HEK293T (cell line): ENCODE measurements at regions not wholly inside any gene's neighbourhood (a gene's known extent, or its start where the extent isn't known, plus 50 kb on each side); places are given as distances from the start of the nearest gene placed in this dataset.

ENCODE experiments used
- BHLHE40 ChIP-seq: fragments of 450-650 bp; IDR thresholded peaks from 2 replicates; pipeline ENCODE4 v1.6.1; 2016; ENCODE audit warnings: mild to moderate bottlenecking, moderate library complexity, borderline replicate concordance
- CTBP1 ChIP-seq: fragments of 450-650 bp; IDR thresholded peaks from 2 replicates; pipeline ENCODE4 v1.6.1; 2016; ENCODE audit warnings: borderline replicate concordance
- ELF4 ChIP-seq: fragments of 450-650 bp; IDR thresholded peaks from 2 replicates; pipeline ENCODE4 v1.6.1; 2017; ENCODE audit warnings: antibody characterized with exemption
- FOXA1 ChIP-seq: fragments of 450-650 bp; IDR thresholded peaks from 2 replicates; pipeline ENCODE4 v1.6.1; 2016; ENCODE audit warnings: mild to moderate bottlenecking
- FOXK2 ChIP-seq: fragments of 450-650 bp; IDR thresholded peaks from 2 replicates; pipeline ENCODE4 v1.6.1; 2016; ENCODE audit warnings: mild to moderate bottlenecking
- HDGF ChIP-seq: fragments of 450-650 bp; IDR thresholded peaks from 2 replicates; pipeline ENCODE4 v1.6.1; 2017; ENCODE audit warnings: antibody characterized with exemption, borderline replicate concordance
- L3MBTL2 ChIP-seq: fragments of 450-650 bp; conservative IDR thresholded peaks from 2 replicates; pipeline ENCODE4 v1.6.1; 2016; ENCODE audit warnings: mild to moderate bottlenecking
- NFRKB ChIP-seq: fragments of 450-650 bp; IDR thresholded peaks from 2 replicates; pipeline ENCODE4 v1.6.1; 2016; ENCODE audit warnings: mild to moderate bottlenecking, moderate library complexity
- SP1 ChIP-seq: fragments of 450-650 bp; IDR thresholded peaks from 2 replicates; pipeline ENCODE4 v1.6.1; 2017
- SUZ12 ChIP-seq: fragments of 450-650 bp; IDR thresholded peaks from 2 replicates; pipeline ENCODE4 v1.6.1; 2016; ENCODE audit warnings: mild to moderate bottlenecking
- TARDBP ChIP-seq: fragments of 450-650 bp; IDR thresholded peaks from 2 replicates; pipeline ENCODE4 v1.6.1; 2016
- ZNF384 ChIP-seq: fragments of 450-650 bp; IDR thresholded peaks from 2 replicates; pipeline ENCODE4 v1.6.1; 2016

DNA sequence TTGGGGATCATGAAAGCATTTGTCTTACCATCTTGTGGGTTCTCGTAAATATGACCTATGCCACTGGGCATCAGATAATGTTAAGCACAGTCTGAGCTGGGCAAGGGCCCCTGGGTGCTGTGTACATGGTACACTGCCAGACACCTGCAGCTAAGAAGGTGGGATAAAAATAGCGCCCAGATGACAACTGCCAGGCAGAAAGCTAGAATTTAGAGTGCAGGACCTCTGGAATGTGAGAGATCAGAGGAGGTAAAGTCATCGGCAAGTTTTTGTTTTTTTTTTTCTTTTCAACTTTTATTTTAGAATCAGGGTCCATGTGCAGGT, 53.8 kb upstream of the CYRIA start:
- TF ChIP-seq ELF4 (no peak), FOXK2 (no peak), NFRKB (no peak), SUZ12 (no peak), ZNF384 (no peak), L3MBTL2 (no peak), SP1 (no peak), FOXA1 (no peak), CTBP1 (no peak), TARDBP (no peak), HDGF (no peak), BHLHE40 (no peak)
